ENCODE measurements at regions not wholly inside any gene's neighbourhood (a gene's known extent, or its start where the extent isn't known, plus 50 kb on each side); places are given as distances from the start of the nearest gene placed in this dataset.

GRCh38 chr9:3136686-3137346, 292.9 kb upstream of the PUM3 start:
- CTCF ChIA-PET = no interaction called here
- Histone ChIP-seq H3K4me3 (ENCODE audit: low read depth, low read length) (no peak overlapping the region), H3K9me3 (ENCODE audit: control insufficient read depth, insufficient read depth, low read depth, low read length) (no peaks in the 10 kb centered on the region), H3K36me3 (ENCODE audit: control insufficient read depth in 2 of 2, insufficient read depth in 1 of 2, low read length in 2 of 2) (no peaks in the 10 kb centered on the region), H3K27ac (ENCODE audit: extremely low read depth, low read depth, low read length) (no peak overlapping the region), H3K4me1 (ENCODE audit: control insufficient read depth, insufficient read depth, low read length) (no peaks in the 10 kb centered on the region)
- no peak for TF ChIP-seq ZNF654 (tag by site-specific recombination; IDR thresholded peaks at IDR 0.05; ENCODE audit: low read depth)
- TF ChIP-seq ZNF707 (tag by site-specific recombination; IDR thresholded peaks at IDR 0.05) = no peak
- no peak for TF ChIP-seq ZNF239 (tag by site-specific recombination; IDR thresholded peaks at IDR 0.05)
- no peak for TF ChIP-seq ZNF221 (tag by site-specific recombination; IDR thresholded peaks at IDR 0.05; ENCODE audit: borderline replicate concordance)
- no peak for TF ChIP-seq ZNF132 (tag by site-specific recombination; IDR thresholded peaks at IDR 0.05; ENCODE audit: borderline replicate concordance)
- TF ChIP-seq ZNF544 (tag by site-specific recombination; IDR thresholded peaks at IDR 0.05) = no peak
- TF ChIP-seq ZBTB48 (tag by site-specific recombination; IDR thresholded peaks at IDR 0.05) = no peak
- no peak for TF ChIP-seq ZNF596 (tag by site-specific recombination; IDR thresholded peaks at IDR 0.05)
- TF ChIP-seq ZNF121 (tag by site-specific recombination; IDR thresholded peaks at IDR 0.05) = no peak
- no peak for TF ChIP-seq ZNF202 (tag by site-specific recombination; IDR thresholded peaks at IDR 0.05; ENCODE audit: borderline replicate concordance)
- no peak for TF ChIP-seq IKZF3 (tag by site-specific recombination; IDR thresholded peaks at IDR 0.05)
- no peak for TF ChIP-seq ZNF639 (tag by site-specific recombination; IDR thresholded peaks at IDR 0.05)
- POLR2A ChIA-PET = no interaction called here

GRCh38 chr9:3136230-3136629, 292.3 kb upstream of the PUM3 start:
- TF ChIP-seq ZNF513 (tag by site-specific recombination; IDR thresholded peaks at IDR 0.05) (no peak), ZNF292 (tag by site-specific recombination; IDR thresholded peaks at IDR 0.05; ENCODE audit: borderline replicate concordance, low read depth) (no peak), ZNF558 (tag by site-specific recombination; IDR thresholded peaks at IDR 0.05) (no peak), ZBTB44 (tag by site-specific recombination; IDR thresholded peaks at IDR 0.05) (no peak), ZIC2 (tag by site-specific recombination; IDR thresholded peaks at IDR 0.05) (no peak), GFI1B (tag by site-specific recombination; IDR thresholded peaks at IDR 0.05) (no peak), ZNF121 (tag by site-specific recombination; IDR thresholded peaks at IDR 0.05) (no peak), ZNF18 (tag by site-specific recombination; IDR thresholded peaks at IDR 0.05) (no peak), PBX3 (CRISPR knock-in tag; IDR thresholded peaks at IDR 0.05) (no peak), ELK4 (IDR thresholded peaks at IDR 0.05; ENCODE audit: borderline replicate concordance, low read depth, low read length) (no peak), ZFP3 (tag by site-specific recombination; IDR thresholded peaks at IDR 0.05; ENCODE audit: low read depth) (no peak), ZNF561 (tag by site-specific recombination; IDR thresholded peaks at IDR 0.05; ENCODE audit: borderline replicate concordance) (no peak), ZFP41 (tag by site-specific recombination; IDR thresholded peaks at IDR 0.05; ENCODE audit: borderline replicate concordance) (no peak), ZNF596 (tag by site-specific recombination; IDR thresholded peaks at IDR 0.05) (no peak), ZXDB (tag by site-specific recombination; IDR thresholded peaks at IDR 0.05) (no peak)
- no peaks in the 10 kb centered on the region for H3K36me3 ChIP-seq (ENCODE audit: control insufficient read depth in 2 of 2, insufficient read depth in 1 of 2, low read length in 2 of 2)
- H3K27ac ChIP-seq (ENCODE audit: extremely low read depth, low read depth, low read length) = no peak overlapping the region
- H3K4me3 ChIP-seq (ENCODE audit: low read depth, low read length) = no peak overlapping the region
- ChIA-PET CTCF (no interaction called here), POLR2A (no interaction called here)
- no peaks in the 10 kb centered on the region for H3K9me3 ChIP-seq (ENCODE audit: control insufficient read depth, insufficient read depth, low read depth, low read length)
- no peaks in the 10 kb centered on the region for H3K4me1 ChIP-seq (ENCODE audit: control insufficient read depth, insufficient read depth, low read length)

Data from HEK293 (cell line).